OCI-LY7 (cell line): ENCODE measurements at regions not wholly inside any gene's neighbourhood (a gene's known extent, or its start where the extent isn't known, plus 50 kb on each side); places are given as distances from the start of the nearest gene placed in this dataset.

ENCODE experiments used
- CTCF ChIP-seq: fragments of 200-600 bp; sonication (generic); conservative IDR thresholded peaks from 2 replicates; pipeline ENCODE4 v1.5.1; 2014; ENCODE audit warnings: mild to moderate bottlenecking, antibody characterized with exemption, low read length, moderate library complexity, mixed read lengths
- EZH2phosphoT487 ChIP-seq: fragments of 200-600 bp; sonication (generic); IDR thresholded peaks from 2 replicates; pipeline ENCODE4 v1.6.1; 2018; ENCODE audit warnings: low read depth, borderline replicate concordance, mild to moderate bottlenecking, mixed run types, antibody characterized with exemption, low read length, moderate library complexity, mixed read lengths

- TF ChIP-seq CTCF (no peak), EZH2phosphoT487 (no peak)
These were observed 835.0 kb upstream of the COBL start for GRCh38 chr7:52151559-52151958.
